GM23338 (cell line): ENCODE measurements at regions not wholly inside any gene's neighbourhood (a gene's known extent, or its start where the extent isn't known, plus 50 kb on each side); places are given as distances from the start of the nearest gene placed in this dataset.

Source experiments
- ATAC-seq: fragments of 200-7000 bp; cut with Tn5 transposase; 3 replicates; pipeline ENCODE4 v1.9.1; 2020
- DNase-seq: peaks from one replicate; pipeline ENCODE4 v3.0.0-alpha.2; 2015; ENCODE audit warnings: low spot score
- H2AFZ ChIP-seq: fragments of 200-600 bp; sonication (generic); 2 replicates; pipeline ENCODE4 v1.8.0; 2016; ENCODE audit warnings: antibody characterized with exemption, mild to moderate bottlenecking, moderate library complexity
- H3F3A ChIP-seq: fragments of 200-600 bp; sonication (generic); replicated peaks from 2 replicates; pipeline ENCODE4 v1.8.0; 2017; ENCODE audit warnings: antibody characterized with exemption, mixed run types, low read depth
- H3K27ac ChIP-seq: fragments of 200-600 bp; sonication (generic); 2 replicates; pipeline ENCODE4 v1.6.1; 2016; ENCODE audit warnings: low read depth
- H3K27me3 ChIP-seq: fragments of 200-600 bp; sonication (generic); 2 replicates; pipeline ENCODE4 v1.8.0; 2016; ENCODE audit warnings: mild to moderate bottlenecking, mixed run types, moderate library complexity; ENCODE audit not compliant: insufficient read depth
- H3K36me3 ChIP-seq: fragments of 200-600 bp; sonication (generic); 2 replicates; pipeline ENCODE4 v1.8.0; 2016; ENCODE audit warnings: mild to moderate bottlenecking; ENCODE audit not compliant: insufficient read depth
- H3K4me1 ChIP-seq: fragments of 200-600 bp; sonication (generic); 2 replicates; pipeline ENCODE4 v1.8.0; 2016; ENCODE audit warnings: mild to moderate bottlenecking, moderate library complexity; ENCODE audit not compliant: insufficient read depth
- H3K4me2 ChIP-seq: fragments of 200-600 bp; sonication (generic); 2 replicates; pipeline ENCODE4 v1.7.1; 2017; ENCODE audit warnings: mixed run types
- H3K4me3 ChIP-seq: fragments of 200-600 bp; sonication (generic); 2 replicates; pipeline ENCODE4 v1.6.1; 2016; ENCODE audit warnings: mixed run types
- H3K79me2 ChIP-seq: fragments of 200-600 bp; sonication (generic); replicated peaks from 2 replicates; pipeline ENCODE4 v1.8.0; 2017; ENCODE audit warnings: mild to moderate bottlenecking; ENCODE audit not compliant: insufficient read depth
- H3K9me2 ChIP-seq: fragments of 200-600 bp; sonication (generic); 2 replicates; pipeline ENCODE4 v1.8.0; 2017; ENCODE audit not compliant: insufficient read depth
- H4K20me1 ChIP-seq: fragments of 200-600 bp; sonication (generic); replicated peaks from 2 replicates; pipeline ENCODE4 v1.8.0; 2017; ENCODE audit warnings: mild to moderate bottlenecking; ENCODE audit not compliant: insufficient read depth
- H3K27ac Mint-ChIP-seq: 2 replicates; pipeline ENCODE4 v1.8.0; 2020; ENCODE audit warnings: inconsistent platforms, mild to moderate bottlenecking, moderate library complexity, mixed read lengths
- H3K27me3 Mint-ChIP-seq: 3 replicates; pipeline ENCODE4 v1.8.0; 2022; ENCODE audit warnings: low read depth, mild to moderate bottlenecking, moderate library complexity, mixed read lengths, inconsistent platforms; ENCODE audit not compliant: insufficient read depth, poor library complexity
- H3K36me3 Mint-ChIP-seq: 3 replicates; pipeline ENCODE4 v1.8.0; 2021; ENCODE audit warnings: low read depth, mild to moderate bottlenecking, inconsistent platforms, moderate library complexity, mixed read lengths
- H3K4me1 Mint-ChIP-seq: 3 replicates; pipeline ENCODE4 v1.8.0; 2020; ENCODE audit warnings: mild to moderate bottlenecking, inconsistent platforms, mixed read lengths
- H3K4me3 Mint-ChIP-seq: 3 replicates; pipeline ENCODE4 v1.8.0; 2021; ENCODE audit warnings: moderate library complexity, mild to moderate bottlenecking, inconsistent platforms, mixed read lengths
- H3K9me3 Mint-ChIP-seq: 3 replicates; pipeline ENCODE4 v1.8.0; 2020; ENCODE audit warnings: moderate library complexity, mild to moderate bottlenecking, inconsistent platforms, mixed read lengths
- CREB1 ChIP-seq: fragments of 250-450 bp; sonication (Bioruptor Pico); IDR thresholded peaks from 2 replicates; pipeline ENCODE4 v1.5.0; 2020; ENCODE audit warnings: low read depth, mild to moderate bottlenecking, moderate library complexity
- CTCF ChIP-seq, 2 experiments: fragments of 200-600 bp in 1 of 2; sonication (generic) in 1 of 2; conservative IDR thresholded peaks; 2 replicates each; pipeline versions ENCODE4 v1.5.1 to v1.6.1; 2016 to 2017; ENCODE audit warnings: antibody characterized with exemption in 2 of 2, low read depth in 2 of 2, mild to moderate bottlenecking in 2 of 2, moderate library complexity in 1 of 2
- EZH2 ChIP-seq: fragments of 200-600 bp; sonication (generic); IDR thresholded peaks from one replicate; pipeline ENCODE4 v1.8.0; 2017; ENCODE audit warnings: antibody characterized with exemption, mild to moderate bottlenecking, low read depth; ENCODE audit not compliant: unreplicated experiment
- EZH2phosphoT487 ChIP-seq: fragments of 200-600 bp; sonication (generic); IDR thresholded peaks from one replicate; pipeline ENCODE4 v1.8.1; 2018; ENCODE audit warnings: antibody characterized with exemption; ENCODE audit not compliant: unreplicated experiment
- JUNB ChIP-seq: IDR thresholded peaks from one replicate; pipeline ENCODE4 v1.6.1; 2016; ENCODE audit warnings: antibody characterized with exemption; ENCODE audit not compliant: unreplicated experiment
- NANOG ChIP-seq: IDR thresholded peaks from 2 replicates; pipeline ENCODE4 v1.6.1; 2016; ENCODE audit warnings: antibody characterized with exemption, borderline replicate concordance
- POLR2AphosphoS5 ChIP-seq: IDR thresholded peaks from 2 replicates; pipeline ENCODE4 v1.6.1; 2016; ENCODE audit warnings: antibody characterized with exemption, low read depth
- REST ChIP-seq: IDR thresholded peaks from one replicate; pipeline ENCODE4 v1.6.1; 2018; ENCODE audit warnings: antibody characterized with exemption; ENCODE audit not compliant: unreplicated experiment
- STAT1 ChIP-seq: IDR thresholded peaks from one replicate; pipeline ENCODE4 v1.6.1; 2016; ENCODE audit warnings: antibody characterized with exemption; ENCODE audit not compliant: unreplicated experiment
- ZNF462 ChIP-seq: fragments of 250-450 bp; sonication (Bioruptor Pico); IDR thresholded peaks from 2 replicates; pipeline ENCODE4 v1.5.0; 2020; ENCODE audit warnings: mild to moderate bottlenecking, moderate library complexity

GRCh38 chr1:55812281-55812680 lies 597.1 kb upstream of the USP24 start (continued):
- TF ChIP-seq STAT1 = no peak
- TF ChIP-seq NANOG = no peak
- TF ChIP-seq JUNB = no peak
- no peak for TF ChIP-seq ZNF462 (CRISPR knock-in tag)
- no peak for TF ChIP-seq EZH2
- TF ChIP-seq POLR2AphosphoS5 = no peak

GRCh38 chr1:55808263-55808662 lies 593.1 kb upstream of the USP24 start:
- H3K4me1 Mint-ChIP-seq = no peaks in the 10 kb centered on the region
- no peak for ATAC-seq
- no peak overlapping the region for H3K27ac Mint-ChIP-seq
- Histone ChIP-seq H3K4me3 (no peak overlapping the region), H3K79me2 (no peaks in the 10 kb centered on the region), H3K4me2 (no peak overlapping the region), H3K36me3 (no peaks in the 10 kb centered on the region), H2AFZ (no peak overlapping the region), H3K27ac (no peak overlapping the region), H3F3A (no peaks in the 10 kb centered on the region), H3K9me2 (0 out of 2 replicates have a peak, but pooled peaks cover 5% of the 10 kb centered on the region), H3K4me1 (no peaks in the 10 kb centered on the region), H3K27me3 (no peaks in the 10 kb centered on the region), H4K20me1 (no peaks in the 10 kb centered on the region)
- no peaks in the 10 kb centered on the region for H3K27me3 Mint-ChIP-seq
- no peak for DNase-seq
- TF ChIP-seq CREB1 (CRISPR knock-in tag) = no peak
- TF ChIP-seq POLR2AphosphoS5 = no peak
- TF ChIP-seq REST = no peak
- TF ChIP-seq STAT1 = no peak
- no peak for TF ChIP-seq EZH2phosphoT487
- TF ChIP-seq CTCF (conservative IDR thresholded peaks at IDR 0.05; ENCODE audit: low read depth in 2 of 2) = no peak
- TF ChIP-seq JUNB = no peak
- no peak for TF ChIP-seq NANOG
- no peaks in the 10 kb centered on the region for H3K9me3 Mint-ChIP-seq
- H3K36me3 Mint-ChIP-seq = no peaks in the 10 kb centered on the region
- no peak overlapping the region for H3K4me3 Mint-ChIP-seq
